Lung (tissue), 11 donors: ENCODE measurements at regions not wholly inside any gene's neighbourhood (a gene's known extent, or its start where the extent isn't known, plus 50 kb on each side); places are given as distances from the start of the nearest gene placed in this dataset.

Experiments used
- ATAC-seq: fragments of 200-7000 bp; cut with Tn5 transposase; one replicate; pipeline ENCODE4 v1.9.1; 2020; ENCODE audit warnings: moderate number of reproducible peaks; ENCODE audit not compliant: insufficient read depth, low FRiP score
- DNase-seq, 3 donors: peaks; one replicate each; pipeline ENCODE4 v3.0.0-alpha.2; 2013 to 2017
- H3K27ac ChIP-seq, 2 donors: one replicate each; pipeline ENCODE4 v1.5.1; 2013; ENCODE audit warnings: mild to moderate bottlenecking in 2 of 2, moderate library complexity in 2 of 2, control low read depth in 1 of 2, inconsistent platforms in 1 of 2, low read depth in 1 of 2, low read length in 1 of 2
- H3K27me3 ChIP-seq, 3 donors: one replicate each; pipeline ENCODE4 v1.5.1; 2013; ENCODE audit warnings: low read length in 2 of 3; ENCODE audit not compliant: control insufficient read depth in 3 of 3, insufficient read depth in 3 of 3
- H3K36me3 ChIP-seq, 4 donors: one replicate each; pipeline ENCODE4 v1.5.1; 2013; ENCODE audit warnings: low read length in 4 of 4, mild to moderate bottlenecking in 1 of 4, moderate library complexity in 1 of 4; ENCODE audit not compliant: control insufficient read depth in 4 of 4, insufficient read depth in 4 of 4
- H3K4me1 ChIP-seq, 5 donors: one replicate each; pipeline ENCODE4 v1.5.1; 2013; ENCODE audit warnings: low read length in 5 of 5, mild to moderate bottlenecking in 2 of 5, moderate library complexity in 1 of 5; ENCODE audit not compliant: control insufficient read depth in 5 of 5, insufficient read depth in 5 of 5
- H3K4me3 ChIP-seq: one replicate; pipeline ENCODE4 v1.5.1; 2013; ENCODE audit warnings: mild to moderate bottlenecking, control low read depth, moderate library complexity
- H3K9ac ChIP-seq, 2 donors: one replicate each; pipeline ENCODE4 v1.5.1; 2013; ENCODE audit warnings: low read length in 2 of 2, control low read depth in 1 of 2; ENCODE audit not compliant: insufficient read depth in 1 of 2
- H3K9me3 ChIP-seq, 4 donors: one replicate each; pipeline ENCODE4 v1.5.1; 2013; ENCODE audit warnings: low read length in 3 of 4, mild to moderate bottlenecking in 1 of 4, moderate library complexity in 1 of 4; ENCODE audit not compliant: control insufficient read depth in 4 of 4, insufficient read depth in 3 of 4
- CTCF ChIP-seq: IDR thresholded peaks from 2 replicates; pipeline ENCODE4 v1.5.1; 2012; ENCODE audit warnings: mild to moderate bottlenecking; ENCODE audit errors: control extremely low read depth, extremely low read depth
- WGBS, 2 donors: extraction: QIAGEN DNeasy Blood & Tissue Kit; methylation state at CpG; one replicate each; pipeline ENCODE4 v1.1.7; 2013; 5-methylcytosine and 5-hydroxymethylcytosine counted together
- donor health status: control.
- donor health status: control.
- donor health status: Bipolar disorder and iron deficiency.
- donor health status: healthy.
- donor health status: DM: yes; HTN: yes; CAD: no.

GRCh38 chr6:164356814-164357213, 942.3 kb downstream of the QKI start:
- no peaks in the 10 kb centered on the region for H3K36me3 ChIP-seq
- DNase-seq (no peak), ATAC-seq (no peak)
- no peaks in the 10 kb centered on the region for H3K27me3 ChIP-seq
- H3K4me3 ChIP-seq: no peak overlapping the region
- TF ChIP-seq CTCF: no peak
- no peak overlapping the region for H3K9ac ChIP-seq
- 65 to 87% methylated on average over 1 of the region's 1 CpG for WGBS, 2 donors
- peaks cover 0 to 1% (median 0%) of the 10 kb centered on the region in 5 donors for H3K4me1 ChIP-seq
- peaks cover 0 to 7% (median 5%) of the 10 kb centered on the region in 4 donors for H3K9me3 ChIP-seq
- H3K27ac ChIP-seq: no peak overlapping the region

- Histone ChIP-seq H3K27ac (no peak overlapping the region), H3K4me1 (peaks cover 0 to 3% (median 0%) of the 10 kb centered on the region in 5 donors), H3K9me3 (no peaks in the 10 kb centered on the region), H3K9ac (no peak overlapping the region), H3K36me3 (no peaks in the 10 kb centered on the region), H3K27me3 (no peaks in the 10 kb centered on the region), H3K4me3 (no peak overlapping the region)
- WGBS, 2 donors: 78 to 88% methylated on average over 2 of the region's 2 CpGs
- DNase-seq (no peak), ATAC-seq (no peak)
- no peak for TF ChIP-seq CTCF
Observed at GRCh38 chr6:164347455-164347854, 932.9 kb downstream of the QKI start.

GRCh38 chr6:164346631-164347030, 932.1 kb downstream of the QKI start:
- no peak for DNase-seq
- Histone ChIP-seq H3K9ac (no peak overlapping the region), H3K36me3 (no peaks in the 10 kb centered on the region), H3K9me3 (no peaks in the 10 kb centered on the region), H3K27ac (no peak overlapping the region), H3K4me1 (peaks cover 0 to 3% (median 0%) of the 10 kb centered on the region in 5 donors), H3K4me3 (no peak overlapping the region), H3K27me3 (no peaks in the 10 kb centered on the region)
- TF ChIP-seq CTCF: no peak
- ATAC-seq: no peak

- ATAC-seq (no peak), DNase-seq (no peak)
- Histone ChIP-seq H3K9me3 (no peaks in the 10 kb centered on the region), H3K4me1 (peaks cover 0 to 3% (median 0%) of the 10 kb centered on the region in 5 donors), H3K27me3 (no peaks in the 10 kb centered on the region), H3K36me3 (no peaks in the 10 kb centered on the region), H3K4me3 (no peak overlapping the region), H3K9ac (no peak overlapping the region), H3K27ac (no peak overlapping the region)
- 75 to 78% methylated on average over 8 of the region's 8 CpGs for WGBS, 2 donors
- TF ChIP-seq CTCF: no peak
Observed at GRCh38 chr6:164345806-164346496, 931.4 kb downstream of the QKI start.
